ENCODE measurements at regions not wholly inside any gene's neighbourhood (a gene's known extent, or its start where the extent isn't known, plus 50 kb on each side); places are given as distances from the start of the nearest gene placed in this dataset.
"Not testable (repeated sequence)": the region's sequence is repeated elsewhere in the genome, so short reads cannot be mapped to it uniquely, and the experiment has no call there.

- DNase-seq (ENCODE audit: low read depth), result no peak
- no peak overlapping the region for H3K4me3 ChIP-seq (ENCODE audit: control insufficient read depth, low read depth, low read length)
- TF ChIP-seq CTCF (IDR thresholded peaks at IDR 0.05; ENCODE audit: control insufficient read depth, insufficient read depth, low read depth, low read length, missing control alignments), result no peak
Observed at GRCh38 chr12:47437570-47437969, 268.3 kb downstream of the RPAP3 start.

GRCh38 chr12:47433876-47434275 lies 272.0 kb downstream of the RPAP3 start:
- no peak for TF ChIP-seq CTCF (IDR thresholded peaks at IDR 0.05; ENCODE audit: control insufficient read depth, insufficient read depth, low read depth, low read length, missing control alignments)
- H3K4me3 ChIP-seq (ENCODE audit: control insufficient read depth, low read depth, low read length), result no peak overlapping the region
- DNase-seq (ENCODE audit: low read depth), result no peak

- not testable (repeated sequence) for DNase-seq (ENCODE audit: low read depth); H3K4me3 ChIP-seq (ENCODE audit: control insufficient read depth, low read depth, low read length)
Observed at GRCh38 chr12:47426678-47427309, 279.0 kb downstream of the RPAP3 start.

- peak; percentile 25 for DNase-seq (ENCODE audit: low read depth)
- H3K4me3 ChIP-seq (ENCODE audit: control insufficient read depth, low read depth, low read length), result no peak overlapping the region
- no peak for TF ChIP-seq CTCF (IDR thresholded peaks at IDR 0.05; ENCODE audit: control insufficient read depth, insufficient read depth, low read depth, low read length, missing control alignments)
Observed at GRCh38 chr12:47422611-47423010, 283.2 kb downstream of the RPAP3 start.

GRCh38 chr12:47419497-47419896 lies 286.3 kb downstream of the RPAP3 start:
- no peak for TF ChIP-seq CTCF (IDR thresholded peaks at IDR 0.05; ENCODE audit: control insufficient read depth, insufficient read depth, low read depth, low read length, missing control alignments)

GRCh38 chr12:47417955-47418354 lies 287.9 kb downstream of the RPAP3 start:
- no peak for TF ChIP-seq CTCF (IDR thresholded peaks at IDR 0.05; ENCODE audit: control insufficient read depth, insufficient read depth, low read depth, low read length, missing control alignments)
- H3K4me3 ChIP-seq (ENCODE audit: control insufficient read depth, low read depth, low read length), result no peak overlapping the region
- no peak for DNase-seq (ENCODE audit: low read depth)

More at GRCh38 chr12:47419497-47419896, 286.3 kb downstream of the RPAP3 start:
- no peak overlapping the region for H3K4me3 ChIP-seq (ENCODE audit: control insufficient read depth, low read depth, low read length)
- DNase-seq (ENCODE audit: low read depth), result no peak

- H3K4me3 ChIP-seq (ENCODE audit: control insufficient read depth, low read depth, low read length), result no peak overlapping the region
Observed at GRCh38 chr12:47417121-47417520, 288.7 kb downstream of the RPAP3 start.

More at GRCh38 chr12:47417121-47417520, 288.7 kb downstream of the RPAP3 start:
- no peak for DNase-seq (ENCODE audit: low read depth)
- no peak for TF ChIP-seq CTCF (IDR thresholded peaks at IDR 0.05; ENCODE audit: control insufficient read depth, insufficient read depth, low read depth, low read length, missing control alignments)

All from AG09309 (cell line).